GM18519 (cell line): ENCODE measurements at regions not wholly inside any gene's neighbourhood (a gene's known extent, or its start where the extent isn't known, plus 50 kb on each side); places are given as distances from the start of the nearest gene placed in this dataset.
A peak's percentile ranks its signal among the peaks of the same experiment; 100 is the strongest.
"Not testable (repeated sequence)": the region's sequence is repeated elsewhere in the genome, so short reads cannot be mapped to it uniquely, and the experiment has no call there.

Source experiments
- ATAC-seq: cut with Tn5 transposase; IDR thresholded peaks from one replicate; pipeline ENCODE4 v1.9.1; 2021; ENCODE audit warnings: mild to moderate bottlenecking, moderate library complexity; ENCODE audit not compliant: unreplicated experiment, low FRiP score

- no peak for ATAC-seq
These were observed 50.8 kb upstream of the MBOAT1 start for GRCh38 chr6:20263059-20263458.

- ATAC-seq = no peak
These were observed 53.6 kb upstream of the MBOAT1 start for GRCh38 chr6:20265842-20266241.

- ATAC-seq = no peak
These were observed 54.8 kb upstream of the MBOAT1 start for GRCh38 chr6:20266851-20267608.

GRCh38 chr6:20269181-20269580, 56.9 kb upstream of the MBOAT1 start:
- no peak for ATAC-seq

GRCh38 chr6:20271818-20272217, 59.5 kb upstream of the MBOAT1 start:
- no peak for ATAC-seq

- no peak for ATAC-seq
These were observed 61.9 kb upstream of the MBOAT1 start for GRCh38 chr6:20274137-20274536.

GRCh38 chr6:20275837-20276236, 63.6 kb upstream of the MBOAT1 start:
- not testable (repeated sequence) for ATAC-seq

- ATAC-seq = not testable (repeated sequence)
These were observed 65.5 kb upstream of the MBOAT1 start for GRCh38 chr6:20277724-20278123.

- no peak for ATAC-seq
These were observed 66.8 kb upstream of the MBOAT1 start for GRCh38 chr6:20279051-20279450.

GRCh38 chr6:20279608-20280287, 67.5 kb upstream of the MBOAT1 start:
- no peak for ATAC-seq

GRCh38 chr6:20280288-20280621, 68.0 kb upstream of the MBOAT1 start:
- no peak for ATAC-seq

GRCh38 chr6:20284672-20285071, 72.4 kb upstream of the MBOAT1 start:
- no peak for ATAC-seq

GRCh38 chr6:20286968-20287565, 74.8 kb upstream of the MBOAT1 start:
- no peak for ATAC-seq

- peak; percentile 79 for ATAC-seq
These were observed 79.7 kb upstream of the MBOAT1 start for GRCh38 chr6:20291764-20292580.

- ATAC-seq = no peak
These were observed 80.6 kb upstream of the MBOAT1 start for GRCh38 chr6:20292905-20293304.

GRCh38 chr6:20301256-20301655, 89.0 kb upstream of the MBOAT1 start:
- no peak for ATAC-seq

- ATAC-seq = no peak
These were observed 89.9 kb upstream of the MBOAT1 start for GRCh38 chr6:20302168-20302567.

- no peak for ATAC-seq
These were observed 90.5 kb upstream of the MBOAT1 start for GRCh38 chr6:20302702-20303251.

GRCh38 chr6:20306491-20306890, 94.2 kb upstream of the MBOAT1 start:
- ATAC-seq = no peak

- ATAC-seq = no peak
These were observed 92.5 kb upstream of the E2F3 start for GRCh38 chr6:20309186-20309585.

- ATAC-seq = no peak
These were observed 91.5 kb upstream of the E2F3 start for GRCh38 chr6:20310185-20310584.
